HepG2 (cell line): ENCODE measurements at regions not wholly inside any gene's neighbourhood (a gene's known extent, or its start where the extent isn't known, plus 50 kb on each side); places are given as distances from the start of the nearest gene placed in this dataset.

Source experiments
- ATAC-seq: fragments of 200-7000 bp; cut with Tn5 transposase; 3 replicates; pipeline ENCODE4 v1.9.1; 2020; ENCODE audit warnings: mild to moderate bottlenecking, moderate library complexity
- BruUV-seq: library from RNA; stranded (reverse); fragments of 400-500 nt; replicated peaks from 2 replicates; lab custom pipeline; 2021; lab: Mats Ljungman, UMichigan
- CTCF ChIA-PET: fragments of 300-600 bp; formaldehyde crosslinking; extraction: SDS; loops from one replicate; lab custom pipeline; 2021; ENCODE audit warnings: low total read pairs, inconsistent platforms, low intra/inter-chr PET ratio; lab: Yijun Ruan, JAX
- POLR2A ChIA-PET: fragments of 350-600 bp; sonication (Branson Sonifier 250); formaldehyde crosslinking; loops from one replicate; lab custom pipeline; 2020; ENCODE audit warnings: antibody characterized with exemption, inconsistent platforms; lab: Yijun Ruan, JAX
- DNase-seq: peaks from one replicate; pipeline ENCODE4 v3.0.0-alpha.2; 2015; ENCODE audit warnings: low spot score
- FAIRE-seq: peaks from 3 replicates; lab custom pipeline; 2011; peaks lifted over from hg19 to GRCh38; lab: Jason Lieb, UNC
- H2AFZ ChIP-seq: one replicate; pipeline ENCODE4 v1.6.1; 2011; ENCODE audit warnings: low read length, inconsistent platforms
- H3K27ac ChIP-seq: fragments of 300-600 bp; 3 replicates; pipeline ENCODE4 v1.8.0; 2011; ENCODE audit warnings: mixed run types, mild to moderate bottlenecking, mixed read lengths, low read length, inconsistent platforms; ENCODE audit not compliant: insufficient read depth; ENCODE audit errors: extremely low read length
- H3K27me3 ChIP-seq, 2 experiments: fragments of 200-600 bp in 1 of 2; 2 replicates in 1 of 2; 3 replicates in 1 of 2; pipeline versions ENCODE4 v1.6.0 to v1.8.0; 2011; ENCODE audit warnings: low read length in 2 of 2, mild to moderate bottlenecking in 2 of 2, moderate library complexity in 2 of 2, inconsistent platforms in 1 of 2; ENCODE audit not compliant: insufficient read depth in 2 of 2, control insufficient read depth in 1 of 2
- H3K36me3 ChIP-seq, 2 experiments: fragments of 200-600 bp in 1 of 2; replicated peaks in 1 of 2; 2 replicates in 1 of 2; 3 replicates in 1 of 2; pipeline versions ENCODE4 v1.5.1 to v1.8.0; 2011; ENCODE audit warnings: low read length in 2 of 2, inconsistent platforms in 1 of 2; ENCODE audit not compliant: insufficient read depth in 2 of 2, control insufficient read depth in 1 of 2
- H3K4me1 ChIP-seq: 2 replicates; pipeline ENCODE4 v1.5.1; 2012; ENCODE audit warnings: low read length, inconsistent platforms; ENCODE audit not compliant: insufficient read depth
- H3K4me2 ChIP-seq: 2 replicates; pipeline ENCODE4 v1.6.0; 2011; ENCODE audit warnings: low read depth, low read length, inconsistent platforms
- H3K4me3 ChIP-seq, 3 experiments: fragments of 200-600 bp in 1 of 3; sonication (generic), shearing (Covaris generic) in 1 of 3; replicated peaks in 1 of 3; 2 replicates each; pipeline ENCODE4 v1.5.1; 2011 to 2016; ENCODE audit warnings: low read length in 3 of 3, inconsistent platforms in 2 of 3, low read depth in 2 of 3, mild to moderate bottlenecking in 2 of 3, control low read depth in 1 of 3, mixed read lengths in 1 of 3; ENCODE audit not compliant: insufficient read depth in 1 of 3
- H3K79me2 ChIP-seq: one replicate; pipeline ENCODE4 v1.6.1; 2011; ENCODE audit warnings: low read length, inconsistent platforms; ENCODE audit not compliant: insufficient read depth
- H3K9ac ChIP-seq: 2 replicates; pipeline ENCODE4 v1.6.0; 2011; ENCODE audit warnings: mild to moderate bottlenecking, low read depth, low read length, inconsistent platforms; ENCODE audit not compliant: insufficient read depth
- H3K9me3 ChIP-seq: 2 replicates; pipeline ENCODE4 v1.5.1; 2012; ENCODE audit warnings: mild to moderate bottlenecking, low read length
- H4K20me1 ChIP-seq: 2 replicates; pipeline ENCODE4 v1.6.0; 2011; ENCODE audit warnings: inconsistent platforms, mild to moderate bottlenecking, low read length, moderate library complexity; ENCODE audit not compliant: insufficient read depth
- AHR ChIP-seq: IDR thresholded peaks from 2 replicates; pipeline ENCODE4 v1.6.1; 2018; ENCODE audit warnings: missing genetic modification reagents, missing compliant biosample characterization
- SP1 ChIP-seq, 2 experiments: fragments of 450-650 bp in 1 of 2; sonication (generic) in 1 of 2; formaldehyde crosslinking in 1 of 2; IDR thresholded peaks; 2 replicates each; pipeline versions ENCODE4 v1.4.0 to v1.6.1; 2016 to 2020; ENCODE audit warnings: missing genetic modification reagents in 1 of 2
- WGBS: methylation state at CpG from one replicate; pipeline ENCODE4 v1.1.6; 2017; ENCODE audit warnings: low lambda C conversion rate; 5-methylcytosine and 5-hydroxymethylcytosine counted together
- in situ Hi-C: cut with HindIII; loops from 2 replicates; pipeline ENCODE4 v1.10.0; 2017; ENCODE audit warnings: low pct_unique_long_range_greater_than_20kb; ENCODE audit not compliant: extremely low pct_ligation_motif_present
- intact Hi-C: fragments of 100-400 bp; cut with micrococcal nuclease; formaldehyde crosslinking; loops from one replicate; pipeline ENCODE4 v1.10.0; 2022; ENCODE audit not compliant: unreplicated experiment

DNA sequence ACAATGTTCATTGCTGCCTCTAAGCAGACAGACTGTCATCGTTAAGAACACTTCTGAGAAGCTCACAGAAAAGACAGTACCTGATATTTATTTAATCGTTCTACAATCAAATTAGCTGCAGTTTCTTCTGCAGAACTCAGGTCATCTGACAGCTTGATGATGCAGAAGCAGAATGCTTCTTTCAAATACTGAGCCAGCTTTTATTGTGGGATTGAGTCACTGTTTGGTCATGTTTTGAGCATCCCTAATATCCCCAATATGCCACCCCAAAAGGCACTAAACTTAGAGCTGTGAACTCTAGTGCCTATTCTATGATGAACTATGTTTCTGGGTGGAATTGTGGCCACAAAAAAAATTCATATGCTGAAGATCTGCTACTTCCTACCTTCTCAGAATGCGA lies 51.0 kb upstream of the NLGN4Y start:
- Histone ChIP-seq H3K4me3 (no peak overlapping the region), H3K4me2 (no peak overlapping the region)
- TF ChIP-seq SP1 (IDR thresholded peaks at IDR 0.05): no peak
- no peak for TF ChIP-seq SP1 (CRISPR knock-in tag; IDR thresholded peaks at IDR 0.05)
- no peak for TF ChIP-seq AHR (CRISPR knock-in tag)
- TF ChIP-seq, all 625 proteins: peak for 0
- WGBS: 0% methylated on average over 3 of the region's 3 CpGs
- H3K79me2 ChIP-seq: no peaks in the 10 kb centered on the region
- DNase-seq (no peak), FAIRE-seq (no peak), ATAC-seq (no peak)
- no peaks in the 10 kb centered on the region for H3K9me3 ChIP-seq
- H3K36me3 ChIP-seq: no peaks in the 10 kb centered on the region
- intact Hi-C loops: no loop called here
- H3K4me1 ChIP-seq: no peaks in the 10 kb centered on the region
- H3K27ac ChIP-seq: no peak overlapping the region
- no peaks in the 10 kb centered on the region for H3K27me3 ChIP-seq
- no peak overlapping the region for H2AFZ ChIP-seq
- POLR2A ChIA-PET: no interaction called here
- H3K9ac ChIP-seq: no peak overlapping the region
- CTCF ChIA-PET: no interaction called here
- in situ Hi-C loops: no loop called here
- H4K20me1 ChIP-seq: no peaks in the 10 kb centered on the region
- no TSS peak for BruUV-seq
